Pons (tissue), 1 donor: ENCODE measurements at regions not wholly inside any gene's neighbourhood (a gene's known extent, or its start where the extent isn't known, plus 50 kb on each side); places are given as distances from the start of the nearest gene placed in this dataset.
"Not testable (repeated sequence)": the region's sequence is repeated elsewhere in the genome, so short reads cannot be mapped to it uniquely, and the experiment has no call there.

Experiments
- DNase-seq: peaks from one replicate; pipeline ENCODE4 v3.0.0-alpha.2; 2016; ENCODE audit warnings: low spot score

GRCh38 chr6:117761610-117762009 lies 86.3 kb downstream of the NUS1 start:
- DNase-seq: no peak

- DNase-seq: no peak
These were observed 96.1 kb downstream of the NUS1 start for GRCh38 chr6:117771403-117771802.

GRCh38 chr6:117776441-117776840 lies 101.2 kb downstream of the NUS1 start:
- no peak for DNase-seq

- DNase-seq: no peak
These were observed 106.3 kb downstream of the NUS1 start for GRCh38 chr6:117781550-117781949.

- DNase-seq: peak; percentile 24
These were observed 108.0 kb downstream of the NUS1 start for GRCh38 chr6:117783279-117783678.

- DNase-seq: no peak
These were observed 115.7 kb downstream of the NUS1 start for GRCh38 chr6:117791012-117791411.

GRCh38 chr6:117795234-117795633 lies 111.8 kb upstream of the SLC35F1 start:
- DNase-seq: no peak

- not testable (repeated sequence) for DNase-seq
These were observed 108.2 kb upstream of the SLC35F1 start for GRCh38 chr6:117798819-117799218.

- DNase-seq: no peak
These were observed 96.8 kb upstream of the SLC35F1 start for GRCh38 chr6:117810269-117810668.

GRCh38 chr6:117817499-117817898 lies 89.6 kb upstream of the SLC35F1 start:
- DNase-seq: no peak

GRCh38 chr6:117817992-117818391 lies 89.1 kb upstream of the SLC35F1 start:
- no peak for DNase-seq

GRCh38 chr6:117818449-117818848 lies 88.6 kb upstream of the SLC35F1 start:
- no peak for DNase-seq

GRCh38 chr6:117829594-117830319 lies 77.3 kb upstream of the SLC35F1 start:
- DNase-seq: peak; percentile 6

GRCh38 chr6:117837261-117837660 lies 69.8 kb upstream of the SLC35F1 start:
- no peak for DNase-seq

GRCh38 chr6:117840541-117840983 lies 66.5 kb upstream of the SLC35F1 start:
- DNase-seq: peak; percentile 2

- no peak for DNase-seq
These were observed 59.2 kb upstream of the SLC35F1 start for GRCh38 chr6:117847912-117848311.

- DNase-seq: no peak
These were observed 58.0 kb upstream of the SLC35F1 start for GRCh38 chr6:117849087-117849486.
